H9 (cell line): ENCODE measurements at regions not wholly inside any gene's neighbourhood (a gene's known extent, or its start where the extent isn't known, plus 50 kb on each side); places are given as distances from the start of the nearest gene placed in this dataset.

Experiments
- DNase-seq: peaks from one replicate; pipeline ENCODE4 v3.0.0-alpha.2; 2017
- H2AFZ ChIP-seq: one replicate; pipeline ENCODE4 v1.6.1; 2013; ENCODE audit warnings: mild to moderate bottlenecking, low read length, control low read depth, moderate library complexity
- H2AK5ac ChIP-seq: 2 replicates; pipeline ENCODE4 v1.6.1; 2013; ENCODE audit warnings: low read length, control low read depth, mixed read lengths; ENCODE audit not compliant: insufficient read length
- H2BK120ac ChIP-seq: one replicate; pipeline ENCODE4 v1.6.1; 2013; ENCODE audit warnings: low read depth, mild to moderate bottlenecking, low read length, control low read depth, inconsistent platforms; ENCODE audit not compliant: poor library complexity, severe bottlenecking
- H2BK12ac ChIP-seq: 2 replicates; pipeline ENCODE4 v1.6.1; 2013; ENCODE audit warnings: low read length, control low read depth, mixed read lengths, low read depth; ENCODE audit not compliant: insufficient read length
- H2BK15ac ChIP-seq: 2 replicates; pipeline ENCODE4 v1.6.1; 2013; ENCODE audit warnings: low read depth, low read length, control low read depth
- H2BK20ac ChIP-seq: one replicate; pipeline ENCODE4 v1.6.1; 2013; ENCODE audit warnings: low read depth, mild to moderate bottlenecking, low read length, control low read depth, inconsistent platforms; ENCODE audit not compliant: poor library complexity, severe bottlenecking
- H2BK5ac ChIP-seq: 2 replicates; pipeline ENCODE4 v1.6.1; 2013; ENCODE audit warnings: low read length, control low read depth, mixed read lengths; ENCODE audit not compliant: insufficient read length
- H3K14ac ChIP-seq: 2 replicates; pipeline ENCODE4 v1.6.1; 2013; ENCODE audit warnings: low read length, control low read depth; ENCODE audit not compliant: insufficient read depth
- H3K18ac ChIP-seq: 2 replicates; pipeline ENCODE4 v1.6.1; 2013; ENCODE audit warnings: low read depth, mild to moderate bottlenecking, mixed read lengths, low read length, control low read depth; ENCODE audit not compliant: insufficient read length
- H3K23ac ChIP-seq: 2 replicates; pipeline ENCODE4 v1.6.1; 2013; ENCODE audit warnings: low read length, control low read depth, mixed read lengths, low read depth; ENCODE audit not compliant: insufficient read length
- H3K23me2 ChIP-seq: 2 replicates; pipeline ENCODE4 v1.6.1; 2013; ENCODE audit warnings: low read depth, mild to moderate bottlenecking, mixed read lengths, low read length, control low read depth; ENCODE audit not compliant: insufficient read length, poor library complexity, severe bottlenecking
- H3K27ac ChIP-seq: 2 replicates; pipeline ENCODE4 v1.5.1; 2013; ENCODE audit warnings: low read length, control low read depth, mixed read lengths, low read depth; ENCODE audit not compliant: insufficient read length
- H3K27me3 ChIP-seq: 2 replicates; pipeline ENCODE4 v1.6.1; 2013; ENCODE audit warnings: low read length, control low read depth, inconsistent platforms; ENCODE audit not compliant: insufficient read depth
- H3K4ac ChIP-seq: 2 replicates; pipeline ENCODE4 v1.6.1; 2013; ENCODE audit warnings: low read depth, mild to moderate bottlenecking, control low read depth, inconsistent platforms, low read length, moderate library complexity
- H3K4me1 ChIP-seq: 2 replicates; pipeline ENCODE4 v1.6.1; 2013; ENCODE audit warnings: low read length, control low read depth, inconsistent platforms; ENCODE audit not compliant: insufficient read depth
- H3K4me2 ChIP-seq: 2 replicates; pipeline ENCODE4 v1.6.1; 2013; ENCODE audit warnings: low read length, control low read depth, mixed read lengths; ENCODE audit not compliant: insufficient read length, insufficient read depth
- H3K56ac ChIP-seq: 2 replicates; pipeline ENCODE4 v1.6.1; 2013; ENCODE audit warnings: low read depth, mild to moderate bottlenecking, mixed read lengths, low read length, control low read depth; ENCODE audit not compliant: insufficient read length
- H3K79me1 ChIP-seq: 2 replicates; pipeline ENCODE4 v1.6.1; 2013; ENCODE audit warnings: low read depth, mild to moderate bottlenecking, moderate library complexity, low read length, control low read depth, inconsistent platforms; ENCODE audit not compliant: insufficient read depth, poor library complexity, severe bottlenecking
- H3K79me2 ChIP-seq: 2 replicates; pipeline ENCODE4 v1.6.1; 2013; ENCODE audit warnings: low read length, control low read depth, inconsistent platforms; ENCODE audit not compliant: insufficient read depth
- H3K9ac ChIP-seq: 2 replicates; pipeline ENCODE4 v1.6.1; 2013; ENCODE audit warnings: low read length, control low read depth, mixed read lengths; ENCODE audit not compliant: insufficient read length; ENCODE audit errors: extremely low read depth
- H3K9me3 ChIP-seq: one replicate; pipeline ENCODE4 v1.6.1; 2013; ENCODE audit warnings: low read depth, low read length, inconsistent platforms; ENCODE audit not compliant: control insufficient read depth
- H3T11ph ChIP-seq: one replicate; pipeline ENCODE4 v1.6.1; 2013; ENCODE audit warnings: mild to moderate bottlenecking, low read length, control low read depth, inconsistent platforms
- H4K20me1 ChIP-seq: one replicate; pipeline ENCODE4 v1.6.1; 2013; ENCODE audit not compliant: control insufficient read depth, insufficient read length, insufficient read depth
- H4K5ac ChIP-seq: 2 replicates; pipeline ENCODE4 v1.6.1; 2013; ENCODE audit warnings: low read depth, mild to moderate bottlenecking, mixed read lengths, low read length, control low read depth; ENCODE audit not compliant: insufficient read length
- H4K8ac ChIP-seq: replicated peaks from 2 replicates; pipeline ENCODE4 v1.6.1; 2013; ENCODE audit warnings: low read length, control low read depth, mixed read lengths, low read depth; ENCODE audit not compliant: insufficient read length
- H4K91ac ChIP-seq: 2 replicates; pipeline ENCODE4 v1.6.1; 2013; ENCODE audit warnings: low read depth, mild to moderate bottlenecking, moderate library complexity, mixed read lengths, low read length, control low read depth; ENCODE audit not compliant: insufficient read length
- H3K27ac Mint-ChIP-seq, 3 experiments: 2 replicates in 2 of 3; 3 replicates in 1 of 3; pipeline ENCODE4 v1.8.0; 2020 to 2021; ENCODE audit warnings: mixed read lengths in 3 of 3, mild to moderate bottlenecking in 1 of 3, moderate library complexity in 1 of 3
- H3K27me3 Mint-ChIP-seq: 2 replicates; pipeline ENCODE4 v1.8.0; 2021; ENCODE audit warnings: low read depth, mild to moderate bottlenecking, moderate library complexity, mixed read lengths
- H3K36me3 Mint-ChIP-seq, 3 experiments: 2 replicates in 2 of 3; 3 replicates in 1 of 3; pipeline ENCODE4 v1.8.0; 2020 to 2021; ENCODE audit warnings: low read depth in 3 of 3, mixed read lengths in 3 of 3; ENCODE audit not compliant: insufficient read depth in 1 of 3
- H3K4me1 Mint-ChIP-seq, 2 experiments: 2 replicates each; pipeline ENCODE4 v1.8.0; 2020; ENCODE audit warnings: mixed read lengths in 2 of 2
- H3K4me3 Mint-ChIP-seq, 2 experiments: 2 replicates in 1 of 2; 3 replicates in 1 of 2; pipeline ENCODE4 v1.8.0; 2020 to 2021; ENCODE audit warnings: mild to moderate bottlenecking in 2 of 2, mixed read lengths in 2 of 2, moderate library complexity in 1 of 2
- H3K9me3 Mint-ChIP-seq, 2 experiments: 2 replicates in 1 of 2; 3 replicates in 1 of 2; pipeline ENCODE4 v1.8.0; 2020; ENCODE audit warnings: mild to moderate bottlenecking in 2 of 2, mixed read lengths in 2 of 2, moderate library complexity in 1 of 2
- CTCF ChIP-seq: fragments of 200-600 bp; sonication (generic); conservative IDR thresholded peaks from 3 replicates; pipeline ENCODE4 v1.8.0; 2021; ENCODE audit warnings: antibody characterized with exemption, mild to moderate bottlenecking
- WGBS: extraction: QIAGEN DNeasy Blood & Tissue Kit; methylation state at CpG from one replicate; pipeline ENCODE4 v1.1.7; 2013; ENCODE audit warnings: missing lambda C conversion rate, low lambda C conversion rate, mixed read lengths; ENCODE audit not compliant: insufficient read length; ENCODE audit errors: extremely low coverage; 5-methylcytosine and 5-hydroxymethylcytosine counted together

GRCh38 chr6:78808356-78808891, 58.9 kb upstream of the IRAK1BP1 start:
- H4K20me1 ChIP-seq = no peaks in the 10 kb centered on the region
- H3K56ac ChIP-seq = no peak overlapping the region
- no peak for DNase-seq
- no peak overlapping the region for H2BK5ac ChIP-seq
- H3K18ac ChIP-seq = no peak overlapping the region
- WGBS = no CpG with 5 or more reads among the region's 4 CpGs
- H2AK5ac ChIP-seq = no peak overlapping the region
- no peak overlapping the region for H3K23ac ChIP-seq
- H2AFZ ChIP-seq = no peak overlapping the region
- no peak overlapping the region for H4K5ac ChIP-seq
- H2BK20ac ChIP-seq = no peak overlapping the region
- H3K4me1 Mint-ChIP-seq = peaks cover 0 to 3% of the 10 kb centered on the region in 2 experiments; a peak in 3 of 4 replicates
- H4K91ac ChIP-seq = no peak overlapping the region
- no peaks in the 10 kb centered on the region for H3K23me2 ChIP-seq
- H3K36me3 Mint-ChIP-seq = no peaks in the 10 kb centered on the region; a peak in 1 of 7 replicates
- no peak overlapping the region for H2BK15ac ChIP-seq
- H3K27me3 ChIP-seq = no peaks in the 10 kb centered on the region
- no peak overlapping the region for H3K4me3 Mint-ChIP-seq
- H2BK120ac ChIP-seq = no peak overlapping the region
- no peak overlapping the region for H3K4me2 ChIP-seq
- H3K9me3 Mint-ChIP-seq = peaks cover 0 to 2% of the 10 kb centered on the region in 2 experiments; a peak in 2 of 5 replicates
- H3K27ac ChIP-seq = no peak overlapping the region
- H3K9me3 ChIP-seq = no peaks in the 10 kb centered on the region
- H3K9ac ChIP-seq = no peak overlapping the region
- no peak overlapping the region for H2BK12ac ChIP-seq
- H3K79me2 ChIP-seq = no peaks in the 10 kb centered on the region
- no peak overlapping the region for H3T11ph ChIP-seq
- no peaks in the 10 kb centered on the region for H3K79me1 ChIP-seq
- no peak overlapping the region for H3K27ac Mint-ChIP-seq
- peaks cover 4% of the 10 kb centered on the region for H3K27me3 Mint-ChIP-seq
- no peak overlapping the region for H3K4ac ChIP-seq
- H4K8ac ChIP-seq = no peak overlapping the region
- H3K4me1 ChIP-seq = no peaks in the 10 kb centered on the region
- H3K14ac ChIP-seq = no peak overlapping the region
- no peak for TF ChIP-seq CTCF
